ENCODE measurements at regions not wholly inside any gene's neighbourhood (a gene's known extent, or its start where the extent isn't known, plus 50 kb on each side); places are given as distances from the start of the nearest gene placed in this dataset.

DNA sequence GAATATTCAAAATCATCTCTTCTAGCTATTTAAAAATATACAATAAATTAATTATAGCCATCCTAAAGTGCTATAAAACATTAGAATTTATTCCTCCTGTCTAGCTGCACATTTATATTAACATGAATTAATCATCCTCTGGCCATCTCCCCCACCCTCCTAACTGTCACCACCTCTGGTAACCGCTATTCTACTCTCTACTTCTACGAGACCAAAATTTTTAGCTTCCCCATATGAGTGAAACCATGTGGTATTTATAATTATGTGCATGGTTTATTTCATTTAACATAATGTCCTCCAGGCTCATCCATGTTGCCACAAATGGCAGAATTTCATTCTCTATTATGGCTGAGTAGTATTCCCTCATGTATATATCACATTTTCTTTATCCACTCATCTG, 265.2 kb downstream of the COG6 start:
- H3K4me1 ChIP-seq (ENCODE audit: insufficient read depth, low read length, poor library complexity, severe bottlenecking), result no peaks in the 10 kb centered on the region
- H3K4me3 ChIP-seq (ENCODE audit: low read depth, low read length, poor library complexity, severe bottlenecking), result no peak overlapping the region
- BruUV-seq (replicated peaks), result no TSS peak
- peaks cover 9% of the 10 kb centered on the region; the same call in 1 of the 2 replicates for H3K9me3 ChIP-seq (ENCODE audit: low read length)
- H3K4me2 ChIP-seq (ENCODE audit: low read length), result no peak overlapping the region
- H3K36me3 ChIP-seq (ENCODE audit: insufficient read depth, low read length), result no peaks in the 10 kb centered on the region
- no peak for TF ChIP-seq EZH2phosphoT487 (IDR thresholded peaks at IDR 0.05; ENCODE audit: borderline replicate concordance, low read depth, low read length)
- TF ChIP-seq, protein P1, sequence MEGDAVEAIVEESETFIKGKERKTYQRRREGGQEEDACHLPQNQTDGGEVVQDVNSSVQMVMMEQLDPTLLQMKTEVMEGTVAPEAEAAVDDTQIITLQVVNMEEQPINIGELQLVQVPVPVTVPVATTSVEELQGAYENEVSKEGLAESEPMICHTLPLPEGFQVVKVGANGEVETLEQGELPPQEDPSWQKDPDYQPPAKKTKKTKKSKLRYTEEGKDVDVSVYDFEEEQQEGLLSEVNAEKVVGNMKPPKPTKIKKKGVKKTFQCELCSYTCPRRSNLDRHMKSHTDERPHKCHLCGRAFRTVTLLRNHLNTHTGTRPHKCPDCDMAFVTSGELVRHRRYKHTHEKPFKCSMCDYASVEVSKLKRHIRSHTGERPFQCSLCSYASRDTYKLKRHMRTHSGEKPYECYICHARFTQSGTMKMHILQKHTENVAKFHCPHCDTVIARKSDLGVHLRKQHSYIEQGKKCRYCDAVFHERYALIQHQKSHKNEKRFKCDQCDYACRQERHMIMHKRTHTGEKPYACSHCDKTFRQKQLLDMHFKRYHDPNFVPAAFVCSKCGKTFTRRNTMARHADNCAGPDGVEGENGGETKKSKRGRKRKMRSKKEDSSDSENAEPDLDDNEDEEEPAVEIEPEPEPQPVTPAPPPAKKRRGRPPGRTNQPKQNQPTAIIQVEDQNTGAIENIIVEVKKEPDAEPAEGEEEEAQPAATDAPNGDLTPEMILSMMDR (conservative IDR thresholded peaks at IDR 0.05; ENCODE audit: low read length), result no peak
- H3K79me2 ChIP-seq (ENCODE audit: insufficient read depth, low read depth, low read length), result no peaks in the 10 kb centered on the region
- H4K20me1 ChIP-seq (ENCODE audit: insufficient read depth, low read length), result no peaks in the 10 kb centered on the region
- intact Hi-C loops (cut with micrococcal nuclease; ENCODE audit: unreplicated experiment), result no loop called here
- POLR2A ChIA-PET, result interaction anchor here (1.0 kb wide), 1 partner anchor 82 kb away, joined by 3 read pairs; no protein-coding TSS in a partner anchor
- no peaks in the 10 kb centered on the region for H3K9me2 ChIP-seq (ENCODE audit: insufficient read depth, low read length)
- H2AFZ ChIP-seq (ENCODE audit: low read length), result no peak overlapping the region
- H3K27ac ChIP-seq (ENCODE audit: low read depth, low read length, poor library complexity, severe bottlenecking), result no peak overlapping the region
- no peak for DNase-seq (ENCODE audit: low spot score)
- CTCF ChIA-PET (ENCODE audit: unreplicated experiment), result no interaction called here

- peaks cover 9% of the 10 kb centered on the region; the same call in 1 of the 2 replicates for H3K9me3 ChIP-seq (ENCODE audit: low read length)
- H2AFZ ChIP-seq (ENCODE audit: low read length), result no peak overlapping the region
- BruUV-seq (replicated peaks), result no TSS peak
- no peaks in the 10 kb centered on the region for H3K36me3 ChIP-seq (ENCODE audit: insufficient read depth, low read length)
- H3K27ac ChIP-seq (ENCODE audit: low read depth, low read length, poor library complexity, severe bottlenecking), result no peak overlapping the region
- no peak for DNase-seq (ENCODE audit: low spot score)
- intact Hi-C loops (cut with micrococcal nuclease; ENCODE audit: unreplicated experiment), result no loop called here
- no peak overlapping the region for H3K4me3 ChIP-seq (ENCODE audit: low read depth, low read length, poor library complexity, severe bottlenecking)
- ChIA-PET CTCF (ENCODE audit: unreplicated experiment) (no interaction called here), POLR2A (no interaction called here)
- no peaks in the 10 kb centered on the region for H4K20me1 ChIP-seq (ENCODE audit: insufficient read depth, low read length)
- no peak for TF ChIP-seq EZH2phosphoT487 (IDR thresholded peaks at IDR 0.05; ENCODE audit: borderline replicate concordance, low read depth, low read length)
- TF ChIP-seq, protein P1 (conservative IDR thresholded peaks at IDR 0.05; ENCODE audit: low read length), result no peak
- H3K9me2 ChIP-seq (ENCODE audit: insufficient read depth, low read length), result no peaks in the 10 kb centered on the region
- H3K4me1 ChIP-seq (ENCODE audit: insufficient read depth, low read length, poor library complexity, severe bottlenecking), result peaks cover 12% of the 10 kb centered on the region
- H3K79me2 ChIP-seq (ENCODE audit: insufficient read depth, low read depth, low read length), result no peaks in the 10 kb centered on the region
- no peak overlapping the region for H3K4me2 ChIP-seq (ENCODE audit: low read length)
Measured at GRCh38 chr13:39926345-39926744, 270.9 kb downstream of the COG6 start.

DNA sequence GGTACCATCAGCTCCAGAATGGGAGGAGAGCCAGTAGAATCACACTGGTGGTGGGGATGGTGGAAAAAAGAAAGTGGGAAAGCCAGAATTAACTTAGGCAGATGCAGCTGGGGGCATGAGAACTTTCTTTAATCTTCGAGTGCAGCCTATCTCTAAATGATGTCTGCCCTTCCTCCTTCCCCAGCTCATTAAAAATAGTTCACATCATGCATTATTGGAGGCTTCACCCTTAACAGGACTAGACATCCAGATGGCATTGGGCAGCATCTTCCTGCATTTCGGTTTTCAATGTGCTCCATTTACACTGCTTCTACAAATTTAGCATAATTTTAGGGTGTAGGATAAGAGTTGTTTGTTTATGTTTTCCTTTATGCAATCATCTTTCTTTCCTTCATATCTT, 272.8 kb downstream of the COG6 start:
- no peak overlapping the region for H3K4me3 ChIP-seq (ENCODE audit: low read depth, low read length, poor library complexity, severe bottlenecking)
- no peak overlapping the region for H3K4me2 ChIP-seq (ENCODE audit: low read length)
- H4K20me1 ChIP-seq (ENCODE audit: insufficient read depth, low read length), result no peaks in the 10 kb centered on the region
- ChIA-PET POLR2A (no interaction called here), CTCF (ENCODE audit: unreplicated experiment) (no interaction called here)
- peaks cover 9% of the 10 kb centered on the region; the same call in 1 of the 2 replicates for H3K9me3 ChIP-seq (ENCODE audit: low read length)
- no peaks in the 10 kb centered on the region for H3K9me2 ChIP-seq (ENCODE audit: insufficient read depth, low read length)
- no peak for DNase-seq (ENCODE audit: low spot score)
- BruUV-seq (replicated peaks), result no TSS peak
- H3K79me2 ChIP-seq (ENCODE audit: insufficient read depth, low read depth, low read length), result no peaks in the 10 kb centered on the region
- H3K36me3 ChIP-seq (ENCODE audit: insufficient read depth, low read length), result no peaks in the 10 kb centered on the region
- intact Hi-C loops (cut with micrococcal nuclease; ENCODE audit: unreplicated experiment), result no loop called here
- H2AFZ ChIP-seq (ENCODE audit: low read length), result no peak overlapping the region
- H3K27ac ChIP-seq (ENCODE audit: low read depth, low read length, poor library complexity, severe bottlenecking), result no peak overlapping the region
- peaks cover 12% of the 10 kb centered on the region for H3K4me1 ChIP-seq (ENCODE audit: insufficient read depth, low read length, poor library complexity, severe bottlenecking)
- TF ChIP-seq EZH2phosphoT487 (IDR thresholded peaks at IDR 0.05; ENCODE audit: borderline replicate concordance, low read depth, low read length), result no peak
- TF ChIP-seq, protein P1 (conservative IDR thresholded peaks at IDR 0.05; ENCODE audit: low read length), result no peak
